DOHH2 (cell line): ENCODE measurements at regions not wholly inside any gene's neighbourhood (a gene's known extent, or its start where the extent isn't known, plus 50 kb on each side); places are given as distances from the start of the nearest gene placed in this dataset.

Source experiments
- H3F3A ChIP-seq: fragments of 200-600 bp; sonication (generic), shearing (Covaris generic); 2 replicates; pipeline ENCODE4 v1.6.0; 2016; ENCODE audit warnings: antibody characterized with exemption, mild to moderate bottlenecking; ENCODE audit not compliant: control insufficient read depth, insufficient read depth
- H3K27ac ChIP-seq: fragments of 200-600 bp; sonication (generic); 2 replicates; pipeline ENCODE4 v1.5.1; 2014; ENCODE audit warnings: low read depth, mild to moderate bottlenecking, low read length, moderate library complexity
- H3K27me3 ChIP-seq: fragments of 200-600 bp; sonication (generic); 2 replicates; pipeline ENCODE4 v1.6.1; 2014; ENCODE audit warnings: mild to moderate bottlenecking, low read length, mixed read lengths; ENCODE audit not compliant: control insufficient read depth
- H3K36me3 ChIP-seq: fragments of 200-600 bp; sonication (generic); 2 replicates; pipeline ENCODE4 v1.6.1; 2014; ENCODE audit warnings: mild to moderate bottlenecking, low read length, moderate library complexity, mixed read lengths; ENCODE audit not compliant: control insufficient read depth
- H3K4me1 ChIP-seq: fragments of 200-600 bp; sonication (generic); 2 replicates; pipeline ENCODE4 v1.6.1; 2014; ENCODE audit warnings: mild to moderate bottlenecking, low read length, mixed read lengths; ENCODE audit not compliant: control insufficient read depth
- H3K4me2 ChIP-seq: fragments of 200-600 bp; sonication (generic); 2 replicates; pipeline ENCODE4 v1.6.0; 2014; ENCODE audit warnings: mild to moderate bottlenecking, low read length, moderate library complexity
- H3K4me3 ChIP-seq: fragments of 200-600 bp; sonication (generic); 2 replicates; pipeline ENCODE4 v1.5.1; 2014; ENCODE audit warnings: mild to moderate bottlenecking, low read length, mixed read lengths
- H3K79me2 ChIP-seq: fragments of 200-600 bp; sonication (generic); 2 replicates; pipeline ENCODE4 v1.6.1; 2014; ENCODE audit warnings: mild to moderate bottlenecking, low read length, mixed read lengths; ENCODE audit not compliant: control insufficient read depth
- H3K9me2 ChIP-seq: fragments of 200-600 bp; sonication (generic); replicated peaks from 2 replicates; pipeline ENCODE4 v1.6.1; 2014; ENCODE audit warnings: mild to moderate bottlenecking, low read length, mixed read lengths; ENCODE audit not compliant: control insufficient read depth
- H3K9me3 ChIP-seq: fragments of 200-600 bp; sonication (generic); 2 replicates; pipeline ENCODE4 v1.6.1; 2014; ENCODE audit warnings: antibody characterized with exemption, low read length, mixed read lengths; ENCODE audit not compliant: control insufficient read depth, insufficient read depth
- H4K20me1 ChIP-seq: fragments of 200-600 bp; sonication (generic); 2 replicates; pipeline ENCODE4 v1.6.0; 2014; ENCODE audit warnings: low read depth, mild to moderate bottlenecking, antibody characterized with exemption, low read length, moderate library complexity; ENCODE audit not compliant: control insufficient read depth, insufficient read depth
- EZH2phosphoT487 ChIP-seq: fragments of 200-600 bp; sonication (generic); IDR thresholded peaks from 2 replicates; pipeline ENCODE4 v1.6.1; 2017; ENCODE audit warnings: borderline replicate concordance, mild to moderate bottlenecking, antibody characterized with exemption, low read length, moderate library complexity, mixed read lengths
- TF ChIP-seq, protein P1 (sequence below): fragments of 200-600 bp; sonication (generic); IDR thresholded peaks from one replicate; pipeline ENCODE4 v1.5.1; 2014; ENCODE audit warnings: antibody characterized with exemption, mild to moderate bottlenecking, low read depth, low read length; ENCODE audit not compliant: poor library complexity, severe bottlenecking

DNA sequence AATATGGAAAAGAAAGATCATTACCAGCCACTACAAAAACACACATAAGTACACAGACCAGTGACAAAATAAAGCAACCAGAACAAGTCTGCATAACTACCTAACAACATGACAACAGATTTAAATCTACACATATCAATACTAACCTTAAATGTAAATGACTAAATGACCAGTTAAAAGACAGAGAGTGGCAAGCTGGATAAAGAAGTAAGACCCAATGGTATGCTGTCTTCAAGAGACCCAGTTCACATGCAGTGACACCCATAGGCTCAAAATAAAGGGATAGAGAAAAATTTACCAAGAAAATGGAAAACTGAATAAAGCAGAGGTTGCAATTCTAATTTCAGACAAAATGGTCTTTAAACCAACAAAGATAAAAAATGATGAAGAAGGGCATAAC lies 938.1 kb downstream of the EFNA5 start:
- H3K27ac ChIP-seq: no peak overlapping the region
- TF ChIP-seq EZH2phosphoT487: no peak
- TF ChIP-seq, protein P1, sequence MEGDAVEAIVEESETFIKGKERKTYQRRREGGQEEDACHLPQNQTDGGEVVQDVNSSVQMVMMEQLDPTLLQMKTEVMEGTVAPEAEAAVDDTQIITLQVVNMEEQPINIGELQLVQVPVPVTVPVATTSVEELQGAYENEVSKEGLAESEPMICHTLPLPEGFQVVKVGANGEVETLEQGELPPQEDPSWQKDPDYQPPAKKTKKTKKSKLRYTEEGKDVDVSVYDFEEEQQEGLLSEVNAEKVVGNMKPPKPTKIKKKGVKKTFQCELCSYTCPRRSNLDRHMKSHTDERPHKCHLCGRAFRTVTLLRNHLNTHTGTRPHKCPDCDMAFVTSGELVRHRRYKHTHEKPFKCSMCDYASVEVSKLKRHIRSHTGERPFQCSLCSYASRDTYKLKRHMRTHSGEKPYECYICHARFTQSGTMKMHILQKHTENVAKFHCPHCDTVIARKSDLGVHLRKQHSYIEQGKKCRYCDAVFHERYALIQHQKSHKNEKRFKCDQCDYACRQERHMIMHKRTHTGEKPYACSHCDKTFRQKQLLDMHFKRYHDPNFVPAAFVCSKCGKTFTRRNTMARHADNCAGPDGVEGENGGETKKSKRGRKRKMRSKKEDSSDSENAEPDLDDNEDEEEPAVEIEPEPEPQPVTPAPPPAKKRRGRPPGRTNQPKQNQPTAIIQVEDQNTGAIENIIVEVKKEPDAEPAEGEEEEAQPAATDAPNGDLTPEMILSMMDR: no peak

DNA sequence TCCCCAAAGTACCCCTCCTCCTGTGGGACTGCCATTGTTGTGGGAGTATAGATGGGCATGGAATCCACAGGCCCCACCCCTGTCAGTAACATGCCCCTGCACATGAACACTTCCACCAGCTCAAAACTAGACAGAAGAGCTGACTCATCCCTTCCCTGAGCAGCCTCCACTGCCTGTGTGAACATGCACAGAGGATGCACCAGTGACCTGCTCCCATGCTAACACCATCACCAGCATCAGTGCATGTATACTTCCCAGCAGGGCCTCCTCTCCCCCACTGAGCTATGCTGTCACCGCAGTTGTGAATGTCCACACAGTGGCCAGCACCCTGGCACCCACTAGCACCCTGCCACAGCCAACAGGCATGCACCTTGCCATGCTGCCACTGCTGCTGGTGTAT lies 939.8 kb downstream of the EFNA5 start:
- H3K9me3 ChIP-seq: no peaks in the 10 kb centered on the region
- H3K4me1 ChIP-seq: no peaks in the 10 kb centered on the region
- no peak overlapping the region for H3K4me2 ChIP-seq
- TF ChIP-seq, protein P1: no peak
- TF ChIP-seq EZH2phosphoT487: no peak
- H3K9me2 ChIP-seq: no peaks in the 10 kb centered on the region
- H3K36me3 ChIP-seq: no peaks in the 10 kb centered on the region
- no peaks in the 10 kb centered on the region for H3K27me3 ChIP-seq
- no peaks in the 10 kb centered on the region for H3K79me2 ChIP-seq
- H4K20me1 ChIP-seq: no peaks in the 10 kb centered on the region
- H3K27ac ChIP-seq: no peak overlapping the region
- no peaks in the 10 kb centered on the region for H3F3A ChIP-seq
- H3K4me3 ChIP-seq: no peak overlapping the region

More for the DNA sequence above, 938.1 kb downstream of the EFNA5 start:
- no peaks in the 10 kb centered on the region for H3K36me3 ChIP-seq
- H3K4me3 ChIP-seq: no peak overlapping the region
- no peaks in the 10 kb centered on the region for H3K9me2 ChIP-seq
- no peaks in the 10 kb centered on the region for H3K4me1 ChIP-seq
- H4K20me1 ChIP-seq: no peaks in the 10 kb centered on the region
- no peaks in the 10 kb centered on the region for H3K79me2 ChIP-seq
- H3K4me2 ChIP-seq: no peak overlapping the region
- H3F3A ChIP-seq: no peaks in the 10 kb centered on the region
- H3K9me3 ChIP-seq: no peaks in the 10 kb centered on the region
- no peaks in the 10 kb centered on the region for H3K27me3 ChIP-seq

DNA sequence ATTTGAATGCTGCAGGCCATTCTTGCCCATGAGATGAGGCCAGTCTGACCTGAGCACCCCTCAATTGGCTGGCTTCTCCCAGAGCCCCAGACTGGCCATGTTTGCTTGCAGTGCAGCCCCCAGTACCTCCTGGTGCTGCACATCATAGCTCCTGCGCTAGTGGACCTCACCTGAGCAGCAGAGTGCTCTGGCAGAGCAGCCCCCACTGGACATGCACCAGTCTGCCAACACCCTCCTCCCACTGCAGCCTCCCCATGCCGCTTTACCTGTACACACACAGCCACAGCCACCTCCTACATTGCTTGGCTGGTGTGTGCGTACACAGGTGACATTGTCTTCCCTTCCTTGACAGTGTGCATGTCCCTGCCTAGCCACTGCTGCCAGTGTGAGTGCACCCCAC lies 940.2 kb downstream of the EFNA5 start:
- H3K27ac ChIP-seq: no peak overlapping the region
- no peaks in the 10 kb centered on the region for H3K27me3 ChIP-seq
- H3K36me3 ChIP-seq: no peaks in the 10 kb centered on the region
- no peaks in the 10 kb centered on the region for H3K9me3 ChIP-seq
- no peaks in the 10 kb centered on the region for H3K9me2 ChIP-seq
- no peaks in the 10 kb centered on the region for H3K79me2 ChIP-seq
- no peak for TF ChIP-seq EZH2phosphoT487
- TF ChIP-seq, protein P1: no peak
- no peaks in the 10 kb centered on the region for H3F3A ChIP-seq
- H3K4me3 ChIP-seq: no peak overlapping the region
- H3K4me1 ChIP-seq: no peaks in the 10 kb centered on the region
- no peak overlapping the region for H3K4me2 ChIP-seq
- no peaks in the 10 kb centered on the region for H4K20me1 ChIP-seq

DNA sequence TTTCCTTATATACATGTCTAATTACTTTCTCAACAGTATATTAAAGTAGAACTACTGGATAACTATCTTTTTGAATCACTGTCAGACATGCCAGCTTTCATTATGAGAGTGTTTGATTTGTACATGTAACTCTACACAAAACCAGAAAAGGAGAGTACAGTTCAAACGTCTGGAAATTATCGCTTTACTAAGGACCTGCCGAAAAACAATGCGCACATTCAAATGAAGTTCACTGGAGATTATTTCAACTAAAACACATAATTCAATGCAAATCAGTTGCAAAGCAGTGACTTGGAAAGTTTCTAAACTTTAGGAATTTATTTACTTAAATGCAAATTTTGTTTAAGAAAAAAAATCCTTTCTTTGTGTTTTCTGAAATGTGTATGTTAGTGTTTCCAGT lies 942.5 kb downstream of the EFNA5 start:
- Histone ChIP-seq H3K9me2 (no peaks in the 10 kb centered on the region), H4K20me1 (no peaks in the 10 kb centered on the region), H3K4me2 (no peak overlapping the region), H3K9me3 (no peaks in the 10 kb centered on the region), H3K27me3 (no peaks in the 10 kb centered on the region), H3K27ac (no peak overlapping the region), H3K4me1 (no peaks in the 10 kb centered on the region), H3K79me2 (no peaks in the 10 kb centered on the region), H3K36me3 (no peaks in the 10 kb centered on the region), H3K4me3 (no peak overlapping the region), H3F3A (no peaks in the 10 kb centered on the region)
- TF ChIP-seq, protein P1: no peak
- no peak for TF ChIP-seq EZH2phosphoT487
